DOHH2 (cell line): ENCODE measurements at regions not wholly inside any gene's neighbourhood (a gene's known extent, or its start where the extent isn't known, plus 50 kb on each side); places are given as distances from the start of the nearest gene placed in this dataset.

Experiments used
- CTCF ChIP-seq: fragments of 200-600 bp; sonication (generic); IDR thresholded peaks from one replicate; pipeline ENCODE4 v1.5.1; 2014; ENCODE audit warnings: antibody characterized with exemption, mild to moderate bottlenecking, low read depth, low read length; ENCODE audit not compliant: poor library complexity, severe bottlenecking
- EZH2phosphoT487 ChIP-seq: fragments of 200-600 bp; sonication (generic); IDR thresholded peaks from 2 replicates; pipeline ENCODE4 v1.6.1; 2017; ENCODE audit warnings: borderline replicate concordance, mild to moderate bottlenecking, antibody characterized with exemption, low read length, moderate library complexity, mixed read lengths

- no peak for TF ChIP-seq CTCF
- no peak for TF ChIP-seq EZH2phosphoT487
These were observed 111.7 kb upstream of the IRX2 start for GRCh38 chr5:2863133-2863532.
